ENCODE measurements at regions not wholly inside any gene's neighbourhood (a gene's known extent, or its start where the extent isn't known, plus 50 kb on each side); places are given as distances from the start of the nearest gene placed in this dataset.
"Not testable (repeated sequence)": the region's sequence is repeated elsewhere in the genome, so short reads cannot be mapped to it uniquely, and the experiment has no call there.

DNA sequence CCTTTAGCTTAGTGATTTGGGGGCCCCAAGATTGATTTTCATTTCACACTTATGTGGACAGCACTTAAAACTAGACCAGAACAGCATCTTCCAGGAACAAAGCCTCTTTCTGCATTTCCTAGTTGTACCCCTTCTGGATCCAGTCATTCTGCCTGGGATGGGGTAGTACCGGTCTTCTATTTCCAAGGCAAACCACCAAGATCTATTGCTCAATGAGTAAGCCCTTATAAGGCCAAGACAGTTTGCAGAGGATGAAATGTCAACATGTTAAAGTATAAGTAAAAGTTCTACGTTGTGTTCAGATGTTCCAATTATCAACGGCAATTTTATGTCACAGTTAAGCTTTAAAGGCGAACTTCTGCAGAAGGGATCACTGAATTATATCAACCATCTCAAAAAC, 106.9 kb upstream of the ZNF746 start:
- DNase-seq (ENCODE audit: low read depth) = no peak

DNA sequence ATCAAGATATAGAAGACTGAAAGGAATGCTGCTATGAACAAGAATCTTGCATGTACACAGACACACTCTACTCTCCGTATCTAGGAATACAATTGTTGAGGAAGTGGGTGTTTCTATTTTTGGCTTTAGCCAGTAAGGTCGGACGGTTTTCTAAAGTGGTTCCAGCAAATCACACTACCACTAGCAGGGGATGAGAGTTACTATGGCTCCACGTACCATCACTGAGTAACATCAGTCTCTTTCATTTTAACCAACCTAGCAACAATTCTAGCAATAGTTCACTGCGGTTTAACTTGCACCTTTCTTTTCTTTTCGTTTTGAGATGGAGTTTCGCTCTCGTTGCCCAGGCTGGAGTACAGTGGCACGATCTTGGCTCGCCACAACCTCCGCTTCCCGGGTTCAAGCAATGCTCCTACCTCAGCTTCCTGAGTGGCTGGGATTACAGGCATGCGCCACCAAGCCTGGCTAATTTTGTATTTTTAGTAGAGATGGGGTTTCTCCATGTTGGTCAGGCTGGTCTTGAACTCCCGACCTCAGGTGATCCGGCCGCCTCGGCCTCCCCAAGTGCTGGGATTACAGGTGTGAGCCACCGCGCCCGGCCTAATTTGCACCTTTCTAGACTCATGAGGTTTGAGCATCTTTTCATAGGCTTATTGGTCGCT, 103.2 kb upstream of the ZNF746 start:
- DNase-seq (ENCODE audit: low read depth) = not testable (repeated sequence)

DNA sequence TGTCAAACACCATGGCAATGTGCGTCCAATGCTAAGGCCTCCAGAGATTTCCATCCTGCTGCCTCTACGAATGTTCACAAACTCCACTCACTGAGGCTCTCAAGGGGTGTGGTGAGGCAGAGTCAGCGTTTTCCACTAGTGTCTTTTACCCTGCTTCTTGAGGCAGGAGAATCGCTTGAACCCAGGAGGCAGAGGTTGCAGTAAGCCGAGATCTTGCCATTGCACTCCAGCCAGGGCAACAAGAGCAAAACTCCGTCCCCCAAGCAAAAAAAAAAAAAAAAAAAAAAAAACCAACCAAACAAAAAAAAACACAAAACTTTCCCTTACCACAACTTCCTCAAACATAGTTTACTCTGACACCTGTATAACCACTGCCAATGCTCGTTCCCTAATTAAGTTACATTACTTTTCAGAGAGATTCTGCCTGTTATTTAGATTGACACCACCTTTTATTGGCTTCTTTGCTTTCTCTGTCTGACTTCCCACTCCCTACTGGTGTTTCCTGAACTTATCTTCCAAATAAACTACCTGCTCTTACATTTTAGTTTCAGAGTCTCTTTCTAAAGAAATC, 102.1 kb upstream of the ZNF746 start:
- DNase-seq (ENCODE audit: low read depth) = no peak

DNA sequence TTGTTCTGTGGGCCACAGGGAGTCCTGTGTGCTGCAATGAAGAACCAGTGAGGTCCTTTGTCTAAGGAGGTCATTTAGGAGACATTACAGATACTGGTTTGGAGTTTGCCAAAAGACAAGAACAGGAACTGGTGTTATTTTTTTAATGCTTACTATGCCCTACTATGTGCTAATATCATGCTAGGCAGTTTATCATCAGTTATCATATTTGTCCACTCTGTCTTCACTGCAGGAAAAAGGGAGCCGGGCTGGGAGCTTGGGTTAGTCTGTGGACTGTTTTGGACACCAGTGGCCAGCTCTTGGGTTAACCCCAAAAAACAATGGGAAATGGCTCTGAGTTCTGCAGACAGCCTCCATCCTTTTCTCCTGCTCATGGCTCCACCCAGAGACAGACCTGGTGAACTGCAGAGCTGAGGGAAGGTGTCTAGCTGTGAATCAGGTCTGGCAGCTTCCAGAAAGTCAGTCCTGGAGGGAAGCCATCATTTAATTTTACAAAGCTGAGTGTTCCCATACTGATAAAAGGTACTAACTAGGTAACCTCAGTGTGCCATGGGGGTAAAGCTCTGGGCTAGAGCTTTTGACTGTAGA, 101.2 kb upstream of the ZNF746 start:
- no peak for DNase-seq (ENCODE audit: low read depth)

DNA sequence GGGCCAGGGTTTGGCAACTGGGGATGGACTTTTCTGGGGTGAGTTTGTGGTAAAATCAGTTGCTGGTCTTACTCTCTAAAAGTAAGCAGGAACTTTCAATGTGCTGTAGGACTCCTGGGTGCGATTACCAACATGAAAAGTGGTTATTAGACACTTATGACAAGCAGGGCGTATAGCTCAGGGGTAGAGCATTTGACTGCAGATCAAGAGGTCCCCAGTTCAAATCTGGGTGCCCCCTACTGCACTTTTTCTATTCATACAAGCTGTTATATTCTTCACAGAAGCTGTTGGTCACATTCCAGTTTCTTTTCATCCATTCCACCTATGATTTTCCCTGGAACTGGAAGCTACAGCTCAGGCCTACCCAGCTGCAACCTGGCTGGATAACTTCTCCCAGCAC, 100.2 kb upstream of the ZNF746 start:
- not testable (repeated sequence) for DNase-seq (ENCODE audit: low read depth)

DNA sequence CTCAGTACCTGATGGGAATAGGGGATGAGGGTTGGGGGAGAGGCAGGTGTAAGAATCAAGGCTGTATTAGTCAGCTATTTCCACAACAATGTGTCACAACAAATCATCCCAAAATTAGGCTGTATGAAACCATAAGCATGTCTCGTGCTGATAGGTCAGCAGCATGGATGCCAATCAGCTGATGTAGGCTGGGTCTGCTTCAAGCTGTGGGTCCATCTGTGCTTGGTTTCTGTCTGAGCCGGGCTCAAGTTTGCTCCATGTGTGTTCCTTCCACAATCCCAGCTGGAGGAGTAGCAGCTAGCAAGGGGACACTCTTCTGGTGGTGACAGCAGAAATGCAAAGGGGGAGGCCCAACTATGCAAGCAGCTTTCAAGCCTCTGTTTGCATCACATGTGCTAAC, 97.9 kb upstream of the ZNF746 start:
- no peak for DNase-seq (ENCODE audit: low read depth)

DNA sequence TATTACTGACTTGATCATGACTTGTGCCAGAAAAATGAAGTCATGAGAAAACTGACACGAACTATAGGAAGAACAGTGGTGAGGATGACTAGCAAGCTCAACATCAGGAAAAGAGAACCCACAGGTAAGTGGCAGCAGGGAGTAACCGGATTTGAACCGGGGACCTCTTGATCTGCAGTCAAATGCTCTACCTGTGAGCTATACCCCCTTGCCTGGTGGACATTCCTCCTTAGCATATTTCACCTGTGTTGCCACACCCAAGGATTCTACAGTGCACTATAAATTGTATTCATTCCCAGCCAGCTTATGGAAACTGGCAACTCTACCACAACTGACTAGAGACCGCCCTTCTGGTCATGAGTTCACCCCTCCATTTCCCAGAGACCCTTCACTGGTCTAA, 97.5 kb upstream of the ZNF746 start:
- DNase-seq (ENCODE audit: low read depth) = no peak

DNA sequence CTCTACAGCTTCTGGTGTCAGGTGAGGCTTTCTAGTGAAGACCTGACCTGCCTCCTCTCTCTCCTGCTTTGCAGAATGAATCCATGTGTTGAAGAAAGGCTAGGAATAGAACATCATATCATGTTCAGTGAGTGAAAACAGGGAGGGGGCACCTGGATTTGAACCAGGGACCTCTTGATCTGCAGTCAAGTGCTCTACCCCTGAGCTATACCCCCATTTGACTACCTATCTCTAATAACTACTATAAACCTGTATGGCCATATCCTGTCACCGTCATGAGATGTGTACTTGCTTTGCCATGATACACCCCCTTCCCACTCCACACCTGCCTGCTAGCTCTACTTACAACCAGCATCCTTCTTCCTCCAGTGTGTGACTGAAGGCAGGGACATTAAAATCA, 91.3 kb upstream of the ZNF746 start:
- DNase-seq (ENCODE audit: low read depth) = no peak

DNA sequence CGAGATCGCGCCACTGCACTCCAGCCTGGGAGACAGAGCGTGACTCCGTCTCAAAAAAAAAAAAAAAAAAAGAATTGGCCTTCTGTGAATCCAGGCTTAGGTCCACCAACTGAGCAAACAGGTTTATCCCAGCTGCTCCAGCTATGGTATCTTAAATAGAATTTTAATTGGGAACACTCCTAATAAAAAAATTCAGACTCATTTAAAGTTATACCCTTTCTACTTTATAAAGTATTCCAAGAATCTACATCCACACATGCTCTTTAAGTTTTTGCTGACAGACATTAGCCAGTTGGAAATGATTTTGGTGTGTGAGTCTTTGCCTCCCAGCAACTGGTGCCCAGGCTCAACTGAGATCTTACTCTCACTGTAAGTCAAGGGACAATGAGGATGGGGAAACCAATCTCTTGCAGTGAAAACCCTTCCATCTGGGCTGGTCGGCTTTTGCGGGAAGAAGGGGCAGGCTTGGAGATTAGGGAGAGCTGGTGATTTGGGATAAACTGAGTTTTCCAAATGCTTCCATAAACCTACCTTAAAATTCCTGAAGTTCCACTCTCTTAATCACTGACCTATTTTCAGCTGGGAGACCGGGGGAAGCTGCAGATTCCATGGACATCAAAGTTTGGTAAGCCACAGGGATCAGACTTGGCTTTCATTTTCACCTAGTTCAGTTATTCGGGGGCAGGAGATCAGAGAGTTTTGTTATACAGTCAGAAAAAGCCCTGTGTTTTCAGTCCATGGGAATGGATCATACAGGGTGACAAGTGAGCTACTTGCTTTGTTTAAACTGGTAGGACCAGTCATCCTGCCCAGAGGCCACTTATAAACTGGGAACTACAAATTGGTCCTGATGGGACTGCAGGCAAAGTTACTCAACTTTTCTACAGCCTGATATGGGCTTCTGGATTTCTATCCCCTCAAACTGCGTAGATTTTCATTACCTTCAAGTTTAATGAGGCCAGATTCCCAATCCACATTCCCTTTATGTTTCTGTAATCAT, 89.3 kb upstream of the ZNF746 start:
- no peak for DNase-seq (ENCODE audit: low read depth)

DNA sequence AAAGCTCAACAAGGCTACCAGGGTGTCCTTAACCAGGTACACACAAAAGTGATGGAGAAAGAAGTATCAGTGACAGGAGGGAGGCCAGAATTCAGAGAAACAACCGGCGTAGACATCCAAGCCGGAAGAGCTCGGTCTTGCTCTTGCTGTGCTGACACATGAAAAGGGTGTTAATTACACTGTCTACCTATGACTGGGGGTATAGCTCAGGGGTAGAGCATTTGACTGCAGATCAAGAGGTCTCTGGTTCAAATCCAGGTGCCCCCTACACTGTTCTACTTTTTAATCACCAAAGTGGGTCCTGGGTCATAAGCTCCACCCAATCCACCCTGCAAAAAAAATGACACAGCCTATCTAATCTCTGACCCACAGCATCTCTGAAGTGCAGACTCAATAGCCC, 86.9 kb upstream of the ZNF746 start:
- DNase-seq (ENCODE audit: low read depth) = no peak

DNA sequence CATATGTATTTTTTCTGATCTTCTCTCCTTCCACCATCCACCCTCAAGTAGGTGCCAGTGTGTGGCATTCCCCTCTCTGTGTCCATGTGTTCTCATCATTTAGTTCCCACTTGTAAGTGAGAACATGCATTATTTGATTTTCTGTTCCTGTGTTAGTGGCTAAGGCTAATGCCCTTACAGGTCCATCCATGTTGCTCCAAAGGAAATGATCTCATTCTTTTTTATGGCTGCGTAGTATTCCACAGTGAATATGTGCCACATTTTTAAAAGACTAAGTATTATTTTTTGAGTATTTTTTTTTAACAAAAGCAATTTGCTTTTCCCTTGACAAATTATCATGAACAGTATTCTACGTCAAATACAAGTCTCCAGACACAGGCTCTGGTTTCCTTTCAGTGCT, 86.4 kb upstream of the ZNF746 start:
- no peak for DNase-seq (ENCODE audit: low read depth)

DNA sequence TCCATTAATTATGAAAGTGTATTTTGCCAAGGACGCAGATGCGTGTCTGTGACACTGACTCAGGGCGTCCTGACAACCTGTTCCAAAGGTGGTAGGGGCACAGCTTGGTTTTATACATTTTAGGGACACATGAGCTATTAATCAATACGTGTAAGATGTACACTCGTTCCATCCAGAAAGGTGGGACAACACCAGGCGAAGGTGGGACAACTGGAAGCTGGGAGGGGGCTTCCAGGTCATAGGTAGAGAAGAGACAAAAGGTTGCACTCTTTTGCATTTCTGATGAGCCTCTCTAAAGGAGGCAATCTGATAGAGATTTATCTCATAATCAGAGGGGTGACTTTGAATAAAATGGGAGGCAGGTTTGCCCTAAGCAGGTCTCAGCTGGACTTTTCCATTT, 82.7 kb upstream of the ZNF746 start:
- DNase-seq (ENCODE audit: low read depth) = no peak

DNA sequence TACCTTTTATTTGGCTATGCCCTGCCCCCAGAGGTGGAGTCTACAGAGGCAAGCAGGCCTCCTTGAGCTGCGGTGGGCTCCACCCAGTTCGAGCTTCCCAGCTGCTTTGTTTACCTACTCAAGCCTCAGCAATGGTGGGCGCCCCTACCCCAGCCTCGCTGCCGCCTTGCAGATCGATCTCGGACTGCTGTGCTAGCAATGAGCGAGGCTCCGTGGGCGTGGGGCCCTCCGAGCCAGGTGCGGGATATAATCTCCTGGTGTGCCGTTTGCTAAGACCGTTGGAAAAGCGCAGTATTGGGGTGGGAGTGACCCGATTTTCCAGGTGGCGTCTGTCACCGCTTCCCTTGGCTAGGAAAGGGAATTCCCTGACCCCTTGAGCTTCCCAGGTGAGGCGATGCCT, 81.8 kb upstream of the ZNF746 start:
- DNase-seq (ENCODE audit: low read depth) = not testable (repeated sequence)

DNA sequence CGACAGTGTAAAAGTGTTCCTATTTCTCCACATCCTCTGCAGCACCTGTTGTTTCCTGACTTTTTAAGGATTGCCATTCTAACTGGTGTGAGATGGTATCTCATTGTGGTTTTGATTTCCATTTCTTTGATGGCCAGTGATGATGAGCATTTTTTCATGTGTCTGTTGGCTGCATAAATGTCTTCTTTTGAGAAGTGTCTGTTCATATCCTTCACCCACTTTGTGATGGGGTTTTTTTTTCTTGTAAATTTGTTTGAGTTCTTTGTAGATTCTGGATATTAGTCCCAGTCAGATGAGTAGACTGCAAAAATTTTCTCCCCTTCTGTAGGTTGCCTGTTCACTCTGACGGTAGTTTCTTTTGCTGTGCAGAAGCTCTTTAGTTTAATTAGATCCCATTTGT, 76.8 kb upstream of the ZNF746 start:
- not testable (repeated sequence) for DNase-seq (ENCODE audit: low read depth)

DNA sequence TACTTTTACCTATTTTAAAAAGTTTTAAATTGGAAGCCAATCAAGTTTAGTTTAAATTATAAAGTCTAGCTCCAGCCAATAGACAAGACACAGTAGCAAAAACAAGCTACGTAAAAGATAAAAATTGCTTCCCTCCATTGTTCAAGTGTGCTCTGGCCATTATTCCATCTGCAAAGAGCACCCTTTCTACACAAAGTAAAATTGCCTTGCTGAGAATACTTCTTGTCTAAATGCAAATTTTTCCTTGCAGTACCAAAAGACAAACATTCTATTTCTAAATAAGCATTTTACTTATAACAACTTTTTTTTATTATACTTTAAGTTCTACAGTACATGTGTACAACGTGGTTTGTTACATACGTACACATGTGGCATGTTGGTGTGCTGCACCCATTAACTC, 75.9 kb upstream of the ZNF746 start:
- no peak for DNase-seq (ENCODE audit: low read depth)

DNA sequence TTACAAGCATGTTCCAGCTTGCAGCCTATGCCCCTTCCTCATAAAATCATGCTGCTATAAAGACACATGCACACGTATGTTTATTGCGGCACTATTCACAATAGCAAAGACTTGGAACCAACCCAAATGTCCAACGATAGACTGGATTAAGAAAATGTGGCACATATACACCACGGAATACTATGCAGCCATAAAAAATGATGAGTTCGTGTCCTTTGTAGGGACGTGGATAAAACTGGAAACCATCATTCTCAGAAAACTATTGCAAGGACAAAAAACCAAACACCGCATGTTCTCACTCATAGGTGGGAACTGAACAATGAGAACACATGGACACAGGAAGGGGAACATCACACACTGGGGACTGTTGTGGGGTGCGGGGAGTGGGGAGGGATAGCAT, 75.3 kb upstream of the ZNF746 start:
- DNase-seq (ENCODE audit: low read depth) = not testable (repeated sequence)

DNA sequence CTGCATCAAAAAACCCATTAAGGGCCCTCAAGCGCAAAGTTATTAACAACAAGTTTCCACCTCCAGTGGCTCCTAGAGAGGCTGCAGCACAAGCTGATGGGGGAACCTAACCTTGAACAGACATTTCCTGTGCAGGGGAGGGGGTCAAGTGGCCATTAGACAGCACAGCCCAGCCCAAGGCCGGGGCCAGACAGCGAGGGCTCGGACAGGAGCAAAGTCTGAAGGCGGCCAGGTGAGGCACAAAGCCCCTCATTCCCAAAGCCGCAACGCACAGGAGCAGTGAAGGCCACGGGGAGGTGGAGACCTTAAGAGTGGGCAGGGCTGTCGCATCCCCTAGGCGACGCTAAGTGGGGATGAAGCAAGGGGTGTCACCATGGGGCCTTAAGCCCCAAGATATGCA, 73.2 kb upstream of the ZNF746 start:
- no peak for DNase-seq (ENCODE audit: low read depth)

DNA sequence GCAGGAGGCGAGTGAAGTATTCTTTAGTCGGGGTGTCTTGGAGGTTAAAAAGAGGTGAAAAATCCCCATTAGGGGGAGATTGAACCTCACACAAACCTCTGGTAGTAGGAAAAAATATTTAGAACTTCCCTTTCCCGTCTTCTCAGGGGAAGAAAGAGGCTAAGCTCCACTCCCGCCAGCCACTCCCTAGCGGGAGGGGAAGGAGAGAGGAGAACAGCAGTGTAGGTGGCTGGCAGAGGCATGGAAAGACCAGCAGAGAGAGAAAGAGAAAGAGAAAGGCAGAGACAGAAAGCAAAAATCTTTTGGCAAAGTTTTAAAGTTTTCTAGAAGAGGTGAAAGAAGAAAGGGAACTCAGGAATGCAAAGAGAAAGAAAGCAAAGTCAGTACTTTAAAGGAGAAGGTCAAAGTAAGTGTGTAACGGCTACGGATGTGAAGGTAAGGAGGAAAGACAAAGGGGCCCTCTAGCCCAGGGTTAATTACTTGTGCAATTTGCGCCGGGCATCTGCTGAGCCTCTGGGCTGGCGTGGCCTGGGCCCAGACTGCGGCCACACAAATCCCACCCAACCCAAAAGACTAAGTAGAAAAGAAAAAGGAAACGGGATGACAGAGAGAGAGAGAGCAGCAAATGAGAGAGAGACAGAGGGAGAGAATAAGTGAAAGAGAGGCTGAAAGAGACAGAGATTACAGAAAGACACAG, 72.3 kb upstream of the ZNF746 start:
- no peak for DNase-seq (ENCODE audit: low read depth)

DNA sequence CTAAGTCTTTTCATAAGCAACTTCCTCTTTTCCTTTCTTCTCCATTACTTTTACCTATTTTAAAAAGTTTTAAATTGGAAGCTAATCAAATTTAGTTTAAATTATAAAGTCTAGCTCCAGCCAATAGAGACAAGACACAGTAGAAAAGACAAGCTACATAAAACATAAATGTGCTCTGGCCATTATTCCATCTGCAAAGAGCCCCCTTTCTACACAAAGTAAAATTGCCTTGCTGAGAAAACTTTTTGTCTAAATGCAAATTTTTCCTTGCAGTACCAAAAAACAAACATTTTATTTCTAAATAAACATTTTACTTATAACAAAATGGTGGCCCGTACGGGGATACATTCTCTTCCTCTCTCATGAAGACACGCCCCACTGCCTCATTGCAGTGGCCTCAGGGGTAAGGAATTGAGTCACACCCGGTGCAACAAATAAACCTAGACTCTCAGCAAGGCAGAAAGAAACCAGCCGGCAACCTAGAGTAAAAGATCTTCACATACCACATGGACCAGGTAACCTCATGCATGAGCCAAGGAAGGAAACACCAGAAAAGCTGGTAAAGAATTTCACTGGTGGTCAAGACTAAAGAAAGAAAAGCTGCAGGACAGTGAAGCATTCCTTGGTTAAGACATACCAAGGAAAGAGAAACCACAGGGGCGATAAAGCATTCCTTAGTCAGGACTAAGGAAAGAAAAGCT, 71.6 kb upstream of the ZNF746 start:
- no peak for DNase-seq (ENCODE audit: low read depth)

DNA sequence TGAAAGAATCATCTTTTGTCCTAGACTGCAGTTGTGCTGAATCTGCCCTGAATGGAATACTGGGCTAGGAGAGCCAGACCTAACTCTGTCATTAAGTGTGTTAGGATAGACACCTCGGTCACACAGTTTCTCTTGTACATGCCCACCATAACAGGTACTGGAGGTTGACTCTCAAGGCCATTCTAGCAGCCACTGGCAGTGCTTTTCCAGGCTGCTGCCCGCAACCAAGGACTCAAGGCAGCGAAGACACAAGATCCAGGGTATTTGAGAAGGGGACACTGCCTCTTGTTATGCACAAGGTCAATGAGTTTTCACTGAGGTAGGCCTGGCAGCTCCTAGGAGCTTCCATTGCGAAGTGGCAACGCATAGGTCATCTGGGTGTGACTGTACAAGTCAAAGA, 70.6 kb upstream of the ZNF746 start:
- DNase-seq (ENCODE audit: low read depth) = no peak

DNA sequence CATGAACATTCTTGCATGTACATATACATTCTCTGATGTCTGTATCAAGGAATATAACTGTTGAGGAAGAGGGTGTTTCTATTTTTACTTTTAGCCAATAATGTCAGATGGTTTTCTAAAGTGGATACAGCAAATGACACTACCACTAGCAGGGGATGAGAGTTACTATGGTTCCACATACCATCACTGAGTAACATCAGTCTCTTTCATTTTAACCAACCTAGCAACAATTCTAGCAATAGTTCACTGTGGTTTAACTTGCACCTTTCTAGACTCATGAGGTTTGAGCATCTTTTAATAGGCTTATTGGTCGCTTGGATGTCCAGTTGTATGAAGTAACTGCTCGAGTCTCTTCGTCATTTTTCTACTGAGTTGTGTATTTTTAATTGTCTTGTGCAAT, 68.5 kb upstream of the ZNF746 start:
- DNase-seq (ENCODE audit: low read depth) = no peak

DNA sequence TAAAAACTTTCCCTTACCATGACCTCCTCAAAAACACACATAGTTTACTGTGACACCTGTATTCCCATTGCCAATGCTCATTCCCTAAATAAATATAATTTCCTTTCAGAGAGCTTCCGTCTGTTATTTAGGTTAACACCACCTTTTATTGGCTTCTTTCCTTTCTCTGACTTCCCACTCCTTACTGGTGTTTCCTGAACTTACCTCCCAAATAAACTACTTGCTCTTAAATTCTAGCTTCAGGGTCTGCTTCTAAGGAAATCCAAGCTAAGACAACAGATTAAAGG, 67.4 kb upstream of the ZNF746 start:
- DNase-seq (ENCODE audit: low read depth) = no peak
